SK-N-SH (cell line): ENCODE measurements at regions not wholly inside any gene's neighbourhood (a gene's known extent, or its start where the extent isn't known, plus 50 kb on each side); places are given as distances from the start of the nearest gene placed in this dataset.
"Not testable (repeated sequence)": the region's sequence is repeated elsewhere in the genome, so short reads cannot be mapped to it uniquely, and the experiment has no call there.

Experiments used
- CTCF ChIA-PET: fragments of 300-600, 350-600 bp; formaldehyde crosslinking; extraction: SDS; loops from one replicate; lab custom pipeline; 2021; lab: Yijun Ruan, JAX
- POLR2A ChIA-PET: fragments of 350-600 bp; sonication (Branson Sonifier 250); formaldehyde crosslinking; extraction: SDS; loops from one replicate; lab custom pipeline; 2020; ENCODE audit warnings: antibody characterized with exemption, inconsistent platforms; lab: Yijun Ruan, JAX
- DNase-seq: peaks from one replicate; pipeline ENCODE4 v3.0.0; 2012
- H2AFZ ChIP-seq: fragments of 200-600 bp; sonication (generic); 2 replicates; pipeline ENCODE4 v1.8.1; 2016; ENCODE audit warnings: antibody characterized with exemption, mild to moderate bottlenecking, low read depth
- H3F3A ChIP-seq: fragments of 200-600 bp; sonication (generic); replicated peaks from 2 replicates; pipeline ENCODE3; 2016; ENCODE audit warnings: antibody characterized with exemption, mild to moderate bottlenecking; ENCODE audit not compliant: insufficient read depth
- H3K27ac ChIP-seq, 2 experiments: fragments of 200-500 bp in 1 of 2; fragments of 200-600 bp in 1 of 2; sonication (Bioruptor generic) in 1 of 2; sonication (generic), shearing (Covaris generic) in 1 of 2; 2 replicates each; pipeline versions ENCODE4 v1.5.1 to v1.6.1; 2014 to 2016; ENCODE audit warnings: low read depth in 2 of 2, inconsistent platforms in 1 of 2, low read length in 1 of 2, mild to moderate bottlenecking in 1 of 2, mixed read lengths in 1 of 2
- H3K27me3 ChIP-seq: fragments of 200-600 bp; sonication (generic), shearing (Covaris generic); 2 replicates; pipeline ENCODE4 v1.6.1; 2016; ENCODE audit warnings: mixed run types; ENCODE audit not compliant: insufficient read depth
- H3K36me3 ChIP-seq, 2 experiments: fragments of 200-500 bp in 1 of 2; fragments of 200-600 bp in 1 of 2; sonication (Bioruptor generic) in 1 of 2; sonication (generic) in 1 of 2; replicated peaks in 1 of 2; 2 replicates each; pipeline versions ENCODE3 to v1.5.1; 2014 to 2016; ENCODE audit warnings: low read length in 1 of 2, mild to moderate bottlenecking in 1 of 2; ENCODE audit not compliant: insufficient read depth in 2 of 2, control insufficient read depth in 1 of 2
- H3K4me1 ChIP-seq, 2 experiments: fragments of 200-500 bp in 1 of 2; fragments of 200-600 bp in 1 of 2; sonication (Bioruptor generic) in 1 of 2; sonication (generic), shearing (Covaris generic) in 1 of 2; 2 replicates each; pipeline versions ENCODE4 v1.5.1 to v1.6.1; 2014 to 2016; ENCODE audit warnings: low read depth in 1 of 2, low read length in 1 of 2, mixed run types in 1 of 2; ENCODE audit not compliant: insufficient read depth in 2 of 2, control insufficient read depth in 1 of 2
- H3K4me2 ChIP-seq: fragments of 200-600 bp; sonication (generic), shearing (Covaris generic); 2 replicates; pipeline ENCODE4 v1.6.1; 2017; ENCODE audit warnings: mixed run types
- H3K4me3 ChIP-seq, 2 experiments: fragments of 200-500 bp in 1 of 2; fragments of 200-600 bp in 1 of 2; sonication (Bioruptor generic) in 1 of 2; sonication (generic), shearing (Covaris generic) in 1 of 2; 2 replicates each; pipeline versions ENCODE4 v1.5.1 to v1.8.1; 2014 to 2016; ENCODE audit warnings: low read depth in 2 of 2, inconsistent platforms in 1 of 2, low read length in 1 of 2, mild to moderate bottlenecking in 1 of 2, mixed read lengths in 1 of 2, moderate library complexity in 1 of 2
- H3K79me2 ChIP-seq: fragments of 200-600 bp; sonication (generic); 2 replicates; pipeline ENCODE4 v1.8.1; 2017; ENCODE audit warnings: mild to moderate bottlenecking; ENCODE audit not compliant: insufficient read depth
- H3K9ac ChIP-seq: fragments of 200-600 bp; sonication (generic); 2 replicates; pipeline ENCODE4 v1.6.1; 2017; ENCODE audit warnings: mixed run types
- H3K9me2 ChIP-seq: fragments of 200-600 bp; sonication (generic); 2 replicates; pipeline ENCODE4 v1.6.1; 2017; ENCODE audit warnings: mixed run types
- H3K9me3 ChIP-seq: fragments of 200-600 bp; sonication (generic); 2 replicates; pipeline ENCODE4 v1.6.1; 2017; ENCODE audit warnings: mixed run types, mild to moderate bottlenecking, moderate library complexity
- H4K20me1 ChIP-seq: fragments of 200-600 bp; sonication (generic); 2 replicates; pipeline ENCODE4 v1.6.1; 2017; ENCODE audit warnings: mild to moderate bottlenecking, mixed run types; ENCODE audit not compliant: insufficient read depth
- FOSL2 ChIP-seq: IDR thresholded peaks from 2 replicates; pipeline ENCODE4 v1.4.0; 2012; ENCODE audit warnings: low read depth, mild to moderate bottlenecking, moderate library complexity, borderline replicate concordance
- GABPA ChIP-seq: IDR thresholded peaks from 2 replicates; pipeline ENCODE4 v1.4.0; 2012; ENCODE audit warnings: low read depth, mild to moderate bottlenecking
- GATA2 ChIP-seq: sonication (generic); formaldehyde crosslinking; IDR thresholded peaks from 2 replicates; pipeline ENCODE4 v1.5.0; 2020; ENCODE audit warnings: mild to moderate bottlenecking, missing genetic modification reagents
- POLR2AphosphoS5 ChIP-seq: IDR thresholded peaks from 2 replicates; pipeline ENCODE4 v1.6.1; 2012; ENCODE audit warnings: low read depth, low read length
- RAD21 ChIP-seq: IDR thresholded peaks from 2 replicates; pipeline ENCODE4 v1.6.1; 2012; ENCODE audit warnings: mild to moderate bottlenecking, low read length
- WGBS: methylation state at CpG from one replicate; pipeline ENCODE4 v1.1.6; 2017; ENCODE audit warnings: low lambda C conversion rate; 5-methylcytosine and 5-hydroxymethylcytosine counted together
- TF ChIP-seq, protein P1 (sequence below): IDR thresholded peaks from 2 replicates; pipeline ENCODE4; 2012
- TF ChIP-seq, protein P2 (sequence below): IDR thresholded peaks from 2 replicates; pipeline ENCODE4 v1.4.0; 2012; ENCODE audit warnings: low read depth, borderline replicate concordance

DNA sequence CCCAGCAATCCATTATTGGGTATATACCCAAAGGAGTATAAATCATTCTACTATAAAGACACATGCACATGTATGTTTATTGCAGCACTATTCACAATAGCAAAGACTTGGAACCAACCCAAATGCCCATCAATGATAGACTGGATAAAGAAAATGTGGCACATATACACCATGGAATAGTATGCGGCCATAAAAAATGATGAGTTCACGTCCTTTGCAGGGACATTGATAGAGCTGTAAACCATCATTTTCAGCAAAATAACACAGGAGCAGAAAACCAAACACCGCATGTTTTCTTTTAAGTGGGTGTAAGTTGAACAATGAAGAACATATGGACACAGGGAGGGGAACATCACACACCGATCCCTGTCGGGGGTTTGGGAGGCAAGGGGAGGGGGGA, 56.7 kb downstream of the PALS2 start:
- not testable (repeated sequence) for H3K36me3 ChIP-seq, H3F3A ChIP-seq, H3K9ac ChIP-seq, H3K4me3 ChIP-seq, DNase-seq, H3K4me1 ChIP-seq, H3K9me2 ChIP-seq, H3K4me2 ChIP-seq, H3K9me3 ChIP-seq, H3K27ac ChIP-seq, H3K79me2 ChIP-seq, H2AFZ ChIP-seq, H4K20me1 ChIP-seq, H3K27me3 ChIP-seq
- 95% methylated on average over 5 of the region's 5 CpGs for WGBS
- ChIA-PET CTCF (interaction anchor here (1.4 kb wide), 1 partner anchor 54 kb away, joined by 3 read pairs; no protein-coding TSS in a partner anchor), POLR2A (interaction anchor here (0.6 kb wide), 1 partner anchor 565 kb away, joined by 3 read pairs; no protein-coding TSS in a partner anchor)

DNA sequence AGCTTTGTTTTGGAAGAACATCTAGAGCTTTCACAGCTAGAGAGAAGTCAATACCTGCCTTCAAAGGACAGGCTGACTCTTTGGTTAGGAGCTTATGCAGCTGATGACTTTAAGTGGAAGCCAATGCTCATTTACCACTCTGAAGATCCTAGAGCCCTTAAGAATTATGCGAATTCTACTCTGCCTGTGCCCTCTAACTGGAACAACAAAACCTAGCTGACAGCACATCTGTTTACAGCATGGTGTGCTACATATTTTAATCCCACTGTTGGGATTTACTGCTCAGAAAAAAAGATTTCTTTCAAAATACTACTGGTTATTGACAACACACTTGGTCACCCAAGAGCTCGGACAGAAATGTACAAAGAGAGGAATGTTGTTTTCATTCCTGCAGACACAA, 57.3 kb downstream of the PALS2 start:
- no peak overlapping the region for H3K4me3 ChIP-seq
- H3K9me2 ChIP-seq: no peaks in the 10 kb centered on the region
- no peaks in the 10 kb centered on the region for H3K36me3 ChIP-seq
- H4K20me1 ChIP-seq: no peaks in the 10 kb centered on the region
- no peaks in the 10 kb centered on the region for H3K79me2 ChIP-seq
- H3K9me3 ChIP-seq: no peaks in the 10 kb centered on the region; the same call in 1 of the 2 replicates
- no peak overlapping the region for H3K4me2 ChIP-seq
- TF ChIP-seq RAD21: no peak
- TF ChIP-seq, protein P1, sequence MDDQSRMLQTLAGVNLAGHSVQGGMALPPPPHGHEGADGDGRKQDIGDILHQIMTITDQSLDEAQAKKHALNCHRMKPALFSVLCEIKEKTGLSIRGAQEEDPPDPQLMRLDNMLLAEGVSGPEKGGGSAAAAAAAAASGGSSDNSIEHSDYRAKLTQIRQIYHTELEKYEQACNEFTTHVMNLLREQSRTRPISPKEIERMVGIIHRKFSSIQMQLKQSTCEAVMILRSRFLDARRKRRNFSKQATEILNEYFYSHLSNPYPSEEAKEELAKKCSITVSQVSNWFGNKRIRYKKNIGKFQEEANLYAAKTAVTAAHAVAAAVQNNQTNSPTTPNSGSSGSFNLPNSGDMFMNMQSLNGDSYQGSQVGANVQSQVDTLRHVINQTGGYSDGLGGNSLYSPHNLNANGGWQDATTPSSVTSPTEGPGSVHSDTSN: no peak
- ChIA-PET CTCF (interaction anchor here (1.4 kb wide), 1 partner anchor 55 kb away, joined by 3 read pairs; no protein-coding TSS in a partner anchor), POLR2A (interaction anchor here (0.6 kb wide), 1 partner anchor 566 kb away, joined by 3 read pairs; no protein-coding TSS in a partner anchor)
- WGBS: 95% methylated on average over 2 of the region's 2 CpGs
- no peak for DNase-seq
- H3K9ac ChIP-seq: no peak overlapping the region
- no peak overlapping the region for H3K27ac ChIP-seq
- H3K27me3 ChIP-seq: no peaks in the 10 kb centered on the region
- H3K4me1 ChIP-seq: no peaks in the 10 kb centered on the region
- H3F3A ChIP-seq: no peaks in the 10 kb centered on the region
- H2AFZ ChIP-seq: no peak overlapping the region

DNA sequence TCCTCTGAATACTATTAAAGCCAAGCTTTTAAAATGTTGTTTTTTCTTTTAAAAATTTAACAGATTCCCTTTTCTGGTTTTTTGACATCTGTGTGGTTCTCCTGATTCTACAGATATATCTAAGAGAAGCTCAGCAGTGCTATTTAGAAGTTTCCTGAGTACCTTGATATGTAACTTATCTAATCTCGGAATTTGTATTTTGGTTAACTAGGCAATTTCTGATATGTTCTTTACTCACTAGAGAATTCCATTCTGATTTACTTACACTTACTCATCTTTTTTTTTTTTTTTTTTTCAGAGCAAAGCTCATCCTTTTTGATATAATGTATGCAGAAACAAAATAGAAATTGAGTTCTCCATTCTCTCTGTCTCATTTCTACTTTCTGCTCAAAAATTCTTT, 63.8 kb downstream of the PALS2 start:
- Histone ChIP-seq H3K27ac (no peak overlapping the region), H3K79me2 (no peaks in the 10 kb centered on the region), H4K20me1 (no peaks in the 10 kb centered on the region), H3K9me3 (no peaks in the 10 kb centered on the region), H3K9ac (no peak overlapping the region), H3F3A (peaks cover 6% of the 10 kb centered on the region), H3K4me2 (no peak overlapping the region), H3K4me1 (0 out of 4 replicates have a peak, but pooled peaks cover 0 to 4% of the 10 kb centered on the region in 2 experiments), H3K27me3 (no peaks in the 10 kb centered on the region), H3K9me2 (no peaks in the 10 kb centered on the region), H3K4me3 (no peak overlapping the region), H3K36me3 (peaks cover 0 to 3% of the 10 kb centered on the region in 2 experiments), H2AFZ (no peak overlapping the region)
- POLR2A ChIA-PET: no interaction called here
- TF ChIP-seq GABPA (no peak), FOSL2 (no peak), GATA2 (no peak), POLR2AphosphoS5 (no peak), RAD21 (no peak)
- TF ChIP-seq, protein P2, sequence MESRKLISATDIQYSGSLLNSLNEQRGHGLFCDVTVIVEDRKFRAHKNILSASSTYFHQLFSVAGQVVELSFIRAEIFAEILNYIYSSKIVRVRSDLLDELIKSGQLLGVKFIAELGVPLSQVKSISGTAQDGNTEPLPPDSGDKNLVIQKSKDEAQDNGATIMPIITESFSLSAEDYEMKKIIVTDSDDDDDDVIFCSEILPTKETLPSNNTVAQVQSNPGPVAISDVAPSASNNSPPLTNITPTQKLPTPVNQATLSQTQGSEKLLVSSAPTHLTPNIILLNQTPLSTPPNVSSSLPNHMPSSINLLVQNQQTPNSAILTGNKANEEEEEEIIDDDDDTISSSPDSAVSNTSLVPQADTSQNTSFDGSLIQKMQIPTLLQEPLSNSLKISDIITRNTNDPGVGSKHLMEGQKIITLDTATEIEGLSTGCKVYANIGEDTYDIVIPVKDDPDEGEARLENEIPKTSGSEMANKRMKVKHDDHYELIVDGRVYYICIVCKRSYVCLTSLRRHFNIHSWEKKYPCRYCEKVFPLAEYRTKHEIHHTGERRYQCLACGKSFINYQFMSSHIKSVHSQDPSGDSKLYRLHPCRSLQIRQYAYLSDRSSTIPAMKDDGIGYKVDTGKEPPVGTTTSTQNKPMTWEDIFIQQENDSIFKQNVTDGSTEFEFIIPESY: no peak
- CTCF ChIA-PET: interaction anchor here (0.6 to 1.5 kb wide), 6 partner anchors 8 to 163 kb away, joined by 3 to 5 read pairs (median 3); no protein-coding TSS in a partner anchor
- 88% methylated on average over 1 of the region's 1 CpG for WGBS
- DNase-seq: no peak
